ENCODE measurements at regions not wholly inside any gene's neighbourhood (a gene's known extent, or its start where the extent isn't known, plus 50 kb on each side); places are given as distances from the start of the nearest gene placed in this dataset.

DNA sequence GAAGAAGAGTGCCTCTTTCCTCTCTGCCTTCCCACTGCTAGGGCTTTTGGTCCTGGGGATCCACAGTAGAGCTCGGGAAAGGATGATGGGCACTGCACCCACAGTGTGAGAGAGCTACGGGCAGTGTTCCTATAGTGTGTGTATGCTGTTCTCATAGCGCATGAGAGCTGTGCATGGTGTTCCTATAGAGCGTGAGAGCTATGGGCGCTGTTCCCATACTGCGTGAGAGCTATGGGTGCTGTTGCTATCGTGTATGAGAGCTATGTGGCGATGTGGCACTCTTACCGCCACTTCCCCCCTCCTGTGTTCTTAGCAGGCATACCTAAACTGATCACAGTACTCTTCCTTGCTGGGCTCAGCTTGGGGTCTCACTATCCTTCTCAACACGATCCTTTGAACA is 213.5 kb downstream of the EDEM1 start:
- no peak overlapping the region for H3K4me3 ChIP-seq
- TF ChIP-seq EP300 (IDR thresholded peaks at IDR 0.05) (no peak), POLR2A (IDR thresholded peaks at IDR 0.05) (no peak)
- TF ChIP-seq, protein P1, sequence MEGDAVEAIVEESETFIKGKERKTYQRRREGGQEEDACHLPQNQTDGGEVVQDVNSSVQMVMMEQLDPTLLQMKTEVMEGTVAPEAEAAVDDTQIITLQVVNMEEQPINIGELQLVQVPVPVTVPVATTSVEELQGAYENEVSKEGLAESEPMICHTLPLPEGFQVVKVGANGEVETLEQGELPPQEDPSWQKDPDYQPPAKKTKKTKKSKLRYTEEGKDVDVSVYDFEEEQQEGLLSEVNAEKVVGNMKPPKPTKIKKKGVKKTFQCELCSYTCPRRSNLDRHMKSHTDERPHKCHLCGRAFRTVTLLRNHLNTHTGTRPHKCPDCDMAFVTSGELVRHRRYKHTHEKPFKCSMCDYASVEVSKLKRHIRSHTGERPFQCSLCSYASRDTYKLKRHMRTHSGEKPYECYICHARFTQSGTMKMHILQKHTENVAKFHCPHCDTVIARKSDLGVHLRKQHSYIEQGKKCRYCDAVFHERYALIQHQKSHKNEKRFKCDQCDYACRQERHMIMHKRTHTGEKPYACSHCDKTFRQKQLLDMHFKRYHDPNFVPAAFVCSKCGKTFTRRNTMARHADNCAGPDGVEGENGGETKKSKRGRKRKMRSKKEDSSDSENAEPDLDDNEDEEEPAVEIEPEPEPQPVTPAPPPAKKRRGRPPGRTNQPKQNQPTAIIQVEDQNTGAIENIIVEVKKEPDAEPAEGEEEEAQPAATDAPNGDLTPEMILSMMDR (IDR thresholded peaks at IDR 0.05): no peak
- 90 to 91% methylated on average over 10 of the region's 10 CpGs for WGBS, 2 donors
- DNase-seq (ENCODE audit: low spot score in 2 of 2): no peak
- H3K27me3 ChIP-seq: no peaks in the 10 kb centered on the region
- no peak overlapping the region for H3K27ac ChIP-seq
- no peaks in the 10 kb centered on the region for H3K36me3 ChIP-seq
- H3K9me3 ChIP-seq: no peaks in the 10 kb centered on the region
- no peaks in the 10 kb centered on the region for H3K4me1 ChIP-seq

DNA sequence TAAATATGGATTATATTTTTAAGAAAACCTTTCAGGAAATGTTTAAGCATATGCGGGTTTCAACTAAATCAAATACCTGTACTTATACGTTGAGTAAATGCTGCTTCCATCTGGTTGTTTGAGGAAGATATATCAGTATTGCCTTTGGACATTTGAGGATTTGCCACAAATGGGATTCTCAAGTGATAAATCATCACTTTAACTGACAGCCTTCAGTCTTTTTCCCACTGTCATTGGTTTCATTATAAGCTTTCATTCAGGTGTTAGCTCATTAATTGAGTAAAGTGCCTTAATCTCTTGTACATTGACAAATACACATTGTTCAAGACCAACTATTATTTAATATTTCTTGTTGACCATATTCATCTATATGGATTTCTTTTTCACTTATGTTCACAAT is 217.2 kb downstream of the EDEM1 start:
- H3K4me1 ChIP-seq: no peaks in the 10 kb centered on the region
- WGBS, 2 donors: 90% methylated on average over 2 of the region's 2 CpGs

DNA sequence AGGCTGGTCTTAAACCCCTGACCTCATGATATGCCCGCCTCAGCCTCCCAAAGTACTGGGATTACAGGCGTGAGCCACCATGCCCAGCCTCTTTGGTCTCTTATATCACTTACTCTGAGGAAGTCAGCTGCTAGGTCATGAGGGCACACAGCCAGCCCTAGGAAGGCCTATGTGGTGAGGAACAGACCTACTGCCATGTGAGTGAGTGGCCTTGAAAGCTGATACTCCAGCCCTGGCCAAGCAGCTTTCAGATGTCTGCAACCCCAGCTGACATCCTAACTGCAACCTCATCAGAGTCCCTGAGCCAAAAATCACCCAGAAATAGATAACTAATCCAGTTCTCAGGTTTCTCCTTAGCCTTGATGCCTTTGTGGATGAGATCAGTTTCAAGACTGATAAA is 224.3 kb downstream of the EDEM1 start:
- 69 to 91% methylated on average over 2 of the region's 2 CpGs for WGBS, 2 donors
- no peak for DNase-seq (ENCODE audit: low spot score in 2 of 2)

More for the DNA sequence above, 217.2 kb downstream of the EDEM1 start:
- no peak for DNase-seq (ENCODE audit: low spot score in 2 of 2)
- Histone ChIP-seq H3K4me3 (no peak overlapping the region), H3K27ac (no peak overlapping the region), H3K27me3 (no peaks in the 10 kb centered on the region), H3K36me3 (no peaks in the 10 kb centered on the region), H3K9me3 (no peaks in the 10 kb centered on the region)
- TF ChIP-seq EP300 (IDR thresholded peaks at IDR 0.05): no peak
- TF ChIP-seq POLR2A (IDR thresholded peaks at IDR 0.05): no peak
- TF ChIP-seq, protein P1 (IDR thresholded peaks at IDR 0.05): no peak

DNA sequence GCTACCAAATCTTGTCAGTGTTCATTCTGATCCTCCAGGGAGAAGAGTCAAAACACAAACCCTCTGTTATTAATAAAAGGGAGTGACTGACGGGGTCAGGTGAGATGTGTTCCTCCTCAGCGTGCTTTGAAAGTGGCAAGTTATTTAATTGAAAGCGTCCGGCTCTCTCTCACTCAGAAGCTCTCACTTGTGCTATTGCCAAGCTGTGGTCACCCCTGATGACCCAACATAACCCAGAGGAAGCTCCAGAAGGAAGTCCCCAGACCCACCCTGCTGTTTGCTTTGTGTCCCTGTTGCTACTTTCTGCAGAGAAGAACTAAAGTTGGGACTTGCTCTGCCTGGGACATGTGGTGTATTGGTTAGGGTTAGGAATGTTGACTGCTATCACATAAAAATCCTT is 235.6 kb downstream of the EDEM1 start:
- Histone ChIP-seq H3K27me3 (no peaks in the 10 kb centered on the region), H3K4me3 (no peak overlapping the region), H3K27ac (no peak overlapping the region), H3K36me3 (no peaks in the 10 kb centered on the region), H3K9me3 (no peaks in the 10 kb centered on the region), H3K4me1 (peaks cover 0 to 23% (median 2%) of the 10 kb centered on the region in 4 donors)
- DNase-seq (ENCODE audit: low spot score in 2 of 2): peak in 1 of 2 donors; percentile 23
- 13 to 23% methylated on average over 4 of the region's 4 CpGs for WGBS, 2 donors
- TF ChIP-seq, protein P1 (IDR thresholded peaks at IDR 0.05): no peak
- TF ChIP-seq EP300 (IDR thresholded peaks at IDR 0.05) (no peak), POLR2A (IDR thresholded peaks at IDR 0.05) (no peak)

More for the DNA sequence above, 224.3 kb downstream of the EDEM1 start:
- Histone ChIP-seq H3K27ac (no peak overlapping the region), H3K9me3 (peaks cover 0 to 13% (median 3%) of the 10 kb centered on the region in 4 donors), H3K36me3 (no peaks in the 10 kb centered on the region), H3K4me1 (no peaks in the 10 kb centered on the region), H3K27me3 (no peaks in the 10 kb centered on the region), H3K4me3 (no peak overlapping the region)
- TF ChIP-seq, protein P1 (IDR thresholded peaks at IDR 0.05): no peak
- TF ChIP-seq EP300 (IDR thresholded peaks at IDR 0.05) (no peak), POLR2A (IDR thresholded peaks at IDR 0.05) (no peak)

DNA sequence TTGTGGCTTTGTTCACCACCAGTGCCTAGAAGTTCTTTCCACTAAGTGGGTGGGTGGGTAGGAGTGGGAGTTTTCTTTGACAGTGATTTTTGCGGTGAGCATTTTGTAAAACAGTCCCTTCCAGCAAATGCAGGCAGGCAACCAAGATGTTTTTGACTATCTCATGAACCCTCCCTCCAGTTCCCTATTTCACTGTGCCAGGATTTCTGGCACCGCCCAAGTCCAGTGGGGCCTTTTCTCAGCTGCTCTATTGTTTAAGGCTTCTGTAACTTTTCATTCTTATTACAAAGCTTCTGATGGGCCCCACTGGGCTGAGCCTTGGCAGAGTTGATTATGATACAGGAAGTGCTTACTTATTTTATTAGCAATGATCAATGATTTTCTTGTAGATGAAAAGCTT is 236.0 kb downstream of the EDEM1 start:
- no peaks in the 10 kb centered on the region for H3K36me3 ChIP-seq
- peaks cover 0 to 23% (median 2%) of the 10 kb centered on the region in 4 donors for H3K4me1 ChIP-seq
- H3K4me3 ChIP-seq: no peak overlapping the region
- TF ChIP-seq, protein P1 (IDR thresholded peaks at IDR 0.05): no peak
- TF ChIP-seq POLR2A (IDR thresholded peaks at IDR 0.05) (no peak), EP300 (IDR thresholded peaks at IDR 0.05) (no peak)
- no peak overlapping the region for H3K27ac ChIP-seq
- H3K9me3 ChIP-seq: no peaks in the 10 kb centered on the region
- no peaks in the 10 kb centered on the region for H3K27me3 ChIP-seq
- WGBS, 2 donors: 42 to 54% methylated on average over 2 of the region's 2 CpGs
- peak in 1 of 2 donors; percentile 16 for DNase-seq (ENCODE audit: low spot score in 2 of 2)
